K562 (cell line): ENCODE measurements at regions not wholly inside any gene's neighbourhood (a gene's known extent, or its start where the extent isn't known, plus 50 kb on each side); places are given as distances from the start of the nearest gene placed in this dataset.
A peak's percentile ranks its signal among the peaks of the same experiment; 100 is the strongest.

Source experiments
- ATAC-seq: fragments of 200-7000 bp; cut with Tn5 transposase; 3 replicates; pipeline ENCODE4 v1.9.1; 2020; ENCODE audit warnings: moderate library complexity
- BruUV-seq: library from RNA; stranded (reverse); fragments of 400-500 nt; replicated peaks from 2 replicates; lab custom pipeline; 2021; lab: Mats Ljungman, UMichigan
- CTCF ChIA-PET: fragments of 300-600 bp; formaldehyde crosslinking; extraction: SDS; loops from one replicate; lab custom pipeline; 2021; ENCODE audit warnings: low intra/inter-chr PET ratio; lab: Yijun Ruan, JAX
- POLR2A ChIA-PET: fragments of 300-600, 350-650 bp; sonication (Branson Sonifier 250); formaldehyde crosslinking; extraction: SDS; loops from one replicate; lab custom pipeline; 2021; ENCODE audit warnings: antibody characterized with exemption, inconsistent platforms; lab: Yijun Ruan, JAX
- DNase-seq, 4 experiments: peaks; one replicate each; pipeline versions ENCODE4 v3.0.0 to v3.0.0-alpha.2; 2011 to 2018; ENCODE audit warnings: low spot score in 3 of 4, mixed read lengths in 3 of 4; ENCODE audit errors: extremely low read depth in 1 of 4
- FAIRE-seq: peaks from 2 replicates; lab custom pipeline; 2011; peaks lifted over from hg19 to GRCh38; lab: Jason Lieb, UNC
- H2AFZ ChIP-seq: 2 replicates; pipeline ENCODE4 v1.6.0; 2011; ENCODE audit warnings: low read depth, low read length, control low read depth, inconsistent platforms
- H3K27ac ChIP-seq: fragments of 200-600 bp; 3 replicates; pipeline ENCODE4 v1.8.0; 2011; ENCODE audit warnings: low read depth, mild to moderate bottlenecking, control low read depth, inconsistent platforms, low read length, moderate library complexity, mixed read lengths; ENCODE audit errors: extremely low read depth
- H3K27me3 ChIP-seq, 2 experiments: fragments of 300-600 bp in 1 of 2; 2 replicates in 1 of 2; 3 replicates in 1 of 2; pipeline versions ENCODE4 v1.6.0 to v1.8.0; 2011; ENCODE audit warnings: inconsistent platforms in 2 of 2, low read length in 2 of 2, mild to moderate bottlenecking in 1 of 2, mixed read lengths in 1 of 2, moderate library complexity in 1 of 2; ENCODE audit not compliant: control insufficient read depth in 2 of 2, insufficient read depth in 2 of 2
- H3K36me3 ChIP-seq: fragments of 300-600 bp; 3 replicates; pipeline ENCODE4 v1.8.0; 2011; ENCODE audit warnings: mild to moderate bottlenecking, low read length, inconsistent platforms; ENCODE audit not compliant: control insufficient read depth, insufficient read depth
- H3K4me1 ChIP-seq, 2 experiments: fragments of 200-600 bp in 1 of 2; replicated peaks in 1 of 2; 2 replicates in 1 of 2; 3 replicates in 1 of 2; pipeline versions ENCODE4 v1.5.1 to v1.8.0; 2011; ENCODE audit warnings: inconsistent platforms in 2 of 2, low read length in 2 of 2, mild to moderate bottlenecking in 1 of 2, mixed read lengths in 1 of 2, moderate library complexity in 1 of 2; ENCODE audit not compliant: control insufficient read depth in 2 of 2, insufficient read depth in 2 of 2
- H3K4me2 ChIP-seq: 2 replicates; pipeline ENCODE4 v1.6.1; 2011; ENCODE audit warnings: low read length, control low read depth, inconsistent platforms, mixed read lengths; ENCODE audit not compliant: insufficient read depth
- H3K4me3 ChIP-seq: fragments of 200-600 bp; sonication (generic), shearing (Covaris generic); 2 replicates; pipeline ENCODE4 v1.5.1; 2016; ENCODE audit warnings: control low read depth, inconsistent platforms
- H3K79me2 ChIP-seq: fragments of 200-600 bp; 3 replicates; pipeline ENCODE4 v1.8.0; 2011; ENCODE audit warnings: low read length, inconsistent platforms; ENCODE audit not compliant: control insufficient read depth, insufficient read depth
- H3K9ac ChIP-seq, 2 experiments: 2 replicates each; pipeline versions ENCODE4 v1.6.0 to v1.6.1; 2011; ENCODE audit warnings: low read depth in 2 of 2, low read length in 2 of 2, control low read depth in 1 of 2, inconsistent platforms in 1 of 2, mild to moderate bottlenecking in 1 of 2, mixed read lengths in 1 of 2; ENCODE audit not compliant: insufficient read depth in 1 of 2
- H3K9me1 ChIP-seq: one replicate; pipeline ENCODE4 v1.6.0; 2011; ENCODE audit warnings: inconsistent platforms, mild to moderate bottlenecking, low read length, moderate library complexity; ENCODE audit not compliant: control insufficient read depth, insufficient read depth
- H3K9me3 ChIP-seq: replicated peaks from 2 replicates; pipeline ENCODE4 v1.5.1; 2011; ENCODE audit warnings: low read depth, low read length, inconsistent platforms; ENCODE audit not compliant: control insufficient read depth, insufficient read depth
- H4K20me1 ChIP-seq: replicated peaks from 2 replicates; pipeline ENCODE4 v1.6.1; 2011; ENCODE audit warnings: low read length, inconsistent platforms, mixed read lengths; ENCODE audit not compliant: control insufficient read depth, insufficient read depth
- CBX5 ChIP-seq: IDR thresholded peaks from 2 replicates; pipeline ENCODE4 v1.6.1; 2014; ENCODE audit warnings: low read depth, borderline replicate concordance
- EP300 ChIP-seq: IDR thresholded peaks from 2 replicates; pipeline ENCODE4 v1.6.1; 2012; ENCODE audit warnings: low read length, improper control_type of control experiment
- PRPF4 ChIP-seq: fragments of 200-400 bp; formaldehyde crosslinking; IDR thresholded peaks from one replicate; pipeline ENCODE4 v1.6.1; 2017; ENCODE audit warnings: low read length, low read depth, mild to moderate bottlenecking; ENCODE audit not compliant: insufficient read depth, poor library complexity, severe bottlenecking
- RAD51 ChIP-seq: fragments of 450-650 bp; IDR thresholded peaks from 2 replicates; pipeline ENCODE4 v1.7.1; 2016; ENCODE audit warnings: low read depth, mild to moderate bottlenecking, borderline replicate concordance
- RCOR1 ChIP-seq, 2 experiments: IDR thresholded peaks; 2 replicates each; pipeline ENCODE4 v1.6.1; 2012; ENCODE audit warnings: low read depth in 2 of 2, low read length in 2 of 2, borderline replicate concordance in 1 of 2, improper control_type of control experiment in 1 of 2
- RFX7 ChIP-seq: fragments of 250-450 bp; sonication (Bioruptor Pico); IDR thresholded peaks from 2 replicates; pipeline ENCODE4 v1.5.1; 2021; ENCODE audit warnings: mild to moderate bottlenecking
- SRSF3 ChIP-seq: fragments of 200-400 bp; formaldehyde crosslinking; IDR thresholded peaks from 2 replicates; pipeline ENCODE4 v1.6.1; 2016; ENCODE audit warnings: mild to moderate bottlenecking, low read length, moderate library complexity; ENCODE audit not compliant: insufficient read depth
- TAF15 ChIP-seq: fragments of 200-400 bp; formaldehyde crosslinking; IDR thresholded peaks from 2 replicates; pipeline ENCODE4 v1.6.1; 2017; ENCODE audit warnings: mild to moderate bottlenecking, low read depth, low read length, moderate library complexity
- THRB ChIP-seq: fragments of 450-650 bp; formaldehyde crosslinking; conservative IDR thresholded peaks from 2 replicates; pipeline ENCODE4 v1.4.0; 2022; ENCODE audit warnings: mild to moderate bottlenecking, missing genetic modification characterization
- ZBTB43 ChIP-seq: sonication (generic); formaldehyde crosslinking; IDR thresholded peaks from 2 replicates; pipeline ENCODE4 v1.8.0; 2023; ENCODE audit warnings: mild to moderate bottlenecking, missing genetic modification reagents
- ZNF224 ChIP-seq: sonication (generic); formaldehyde crosslinking; IDR thresholded peaks from 2 replicates; pipeline ENCODE4 v1.8.0; 2022; ENCODE audit warnings: mild to moderate bottlenecking, missing genetic modification reagents
- ZNF644 ChIP-seq: fragments of 200-800 bp; sonication (Bioruptor generic); IDR thresholded peaks from 2 replicates; pipeline ENCODE4 v1.6.1; 2016; ENCODE audit warnings: low read depth, missing genetic modification characterization, missing compliant biosample characterization
- ZNF707 ChIP-seq: fragments of 250-450 bp; sonication (Bioruptor Pico); conservative IDR thresholded peaks from 2 replicates; pipeline ENCODE4 v1.8.0; 2022; ENCODE audit warnings: inconsistent platforms, mild to moderate bottlenecking, moderate library complexity
- ZNF79 ChIP-seq: fragments of 250-450 bp; sonication (Bioruptor Pico); IDR thresholded peaks from 2 replicates; pipeline ENCODE4 v1.4.0; 2020; ENCODE audit warnings: low read depth, mild to moderate bottlenecking, moderate library complexity
- WGBS: fragments of 100-300 bp; shearing (Covaris generic); methylation state at CpG from one replicate; pipeline ENCODE4 v1.1.6; 2016; ENCODE audit warnings: low coverage, mixed read lengths; ENCODE audit not compliant: insufficient coverage; ENCODE audit errors: missing lambda C conversion rate; 5-methylcytosine and 5-hydroxymethylcytosine counted together
- in situ Hi-C: fragments of 300-500 bp; cut with MboI; formaldehyde crosslinking; loops from 4 replicates; pipeline ENCODE4 v1.15.0; 2018; ENCODE audit warnings: inconsistent platforms, mixed read lengths
- intact Hi-C: fragments of 100-400 bp; cut with micrococcal nuclease; formaldehyde crosslinking; loops from 2 replicates; pipeline ENCODE4 v1.14.2; 2022

GRCh38 chr4:127579821-127580220 lies 52.9 kb upstream of the INTU start:
- CTCF ChIA-PET: no interaction called here
- in situ Hi-C loops: no loop called here
- Histone ChIP-seq H3K4me1 (peaks cover 0 to 9% of the 10 kb centered on the region in 2 experiments; a peak in 2 of 5 replicates), H3K36me3 (no peaks in the 10 kb centered on the region), H3K27me3 (peaks cover 7 to 11% of the 10 kb centered on the region in 2 experiments; a peak in 3 of 5 replicates), H3K4me3 (no peak overlapping the region), H3K9me1 (no peaks in the 10 kb centered on the region), H2AFZ (0 out of 2 replicates have a peak overlapping the region, but pooled peaks have one; percentile 2), H4K20me1 (no peaks in the 10 kb centered on the region), H3K9me3 (no peaks in the 10 kb centered on the region), H3K27ac (no peak overlapping the region), H3K4me2 (no peak overlapping the region), H3K79me2 (no peaks in the 10 kb centered on the region), H3K9ac (peak overlapping the region in 1 of 2 experiments; percentile 20; a peak in 1 of 4 replicates)
- no peak for TF ChIP-seq RAD51
- no peak for TF ChIP-seq CBX5
- TF ChIP-seq ZNF224 (CRISPR knock-in tag): no peak
- intact Hi-C loops: no loop called here
- POLR2A ChIA-PET: no interaction called here
- no TSS peak for BruUV-seq
- 13% methylated on average over 10 of the region's 12 CpGs for WGBS
- peak; percentile 71 for ATAC-seq
- FAIRE-seq: no peak
- peak in 2 of 4 experiments; percentile 14 to 18 for DNase-seq

GRCh38 chr4:127580300-127580699 lies 52.5 kb upstream of the INTU start:
- Histone ChIP-seq H3K27ac (no peak overlapping the region), H3K9me3 (no peaks in the 10 kb centered on the region), H3K9ac (no peak overlapping the region), H3K79me2 (no peaks in the 10 kb centered on the region), H3K9me1 (no peaks in the 10 kb centered on the region), H3K4me1 (peaks cover 0 to 9% of the 10 kb centered on the region in 2 experiments; a peak in 2 of 5 replicates), H4K20me1 (no peaks in the 10 kb centered on the region), H3K27me3 (peaks cover 7 to 11% of the 10 kb centered on the region in 2 experiments; a peak in 4 of 5 replicates), H3K4me3 (no peak overlapping the region), H3K36me3 (no peaks in the 10 kb centered on the region), H2AFZ (no peak overlapping the region), H3K4me2 (no peak overlapping the region)
- in situ Hi-C loops: no loop called here
- BruUV-seq: no TSS peak
- CTCF ChIA-PET: no interaction called here
- no peak for ATAC-seq
- TF ChIP-seq RFX7 (no peak), RCOR1 (IDR thresholded peaks at IDR 0.05; ENCODE audit: borderline replicate concordance in 1 of 2, low read depth in 2 of 2, low read length in 2 of 2) (no peak), ZNF707 (CRISPR knock-in tag) (no peak), THRB (CRISPR knock-in tag) (no peak), ZNF79 (CRISPR knock-in tag) (no peak), PRPF4 (no peak), ZNF644 (no peak), ZNF224 (CRISPR knock-in tag) (no peak), TAF15 (no peak), ZBTB43 (CRISPR knock-in tag) (no peak), EP300 (no peak), SRSF3 (no peak)
- WGBS: 11% methylated on average over 4 of the region's 4 CpGs
- no peak for FAIRE-seq
- POLR2A ChIA-PET: no interaction called here
- intact Hi-C loops: no loop called here
- DNase-seq: no peak
